ENCODE measurements at regions not wholly inside any gene's neighbourhood (a gene's known extent, or its start where the extent isn't known, plus 50 kb on each side); places are given as distances from the start of the nearest gene placed in this dataset.

- no peak for ATAC-seq
These were observed 139.6 kb upstream of the HTR2A start for GRCh38 chr13:47036294-47037008.

GRCh38 chr13:47033216-47033615 lies 136.4 kb upstream of the HTR2A start:
- no peak for ATAC-seq

GRCh38 chr13:47027780-47028437 lies 131.1 kb upstream of the HTR2A start:
- ATAC-seq: no peak

- ATAC-seq: no peak
These were observed 129.1 kb upstream of the HTR2A start for GRCh38 chr13:47025791-47026447.

GRCh38 chr13:47019977-47020376 lies 123.1 kb upstream of the HTR2A start:
- ATAC-seq: no peak

GRCh38 chr13:47017476-47017875 lies 120.6 kb upstream of the HTR2A start:
- ATAC-seq: no peak

GRCh38 chr13:47008318-47008717 lies 111.5 kb upstream of the HTR2A start:
- no peak for ATAC-seq

GRCh38 chr13:47005756-47006414 lies 109.0 kb upstream of the HTR2A start:
- ATAC-seq: no peak

- peak; percentile 67 for ATAC-seq
These were observed 107.7 kb upstream of the HTR2A start for GRCh38 chr13:47004540-47004939.

- ATAC-seq: no peak
These were observed 107.2 kb upstream of the HTR2A start for GRCh38 chr13:47004027-47004426.

GRCh38 chr13:47000165-47000564 lies 103.3 kb upstream of the HTR2A start:
- ATAC-seq: no peak

- no peak for ATAC-seq
These were observed 99.6 kb upstream of the HTR2A start for GRCh38 chr13:46996316-46997030.

GRCh38 chr13:46995874-46996273 lies 99.0 kb upstream of the HTR2A start:
- ATAC-seq: no peak

GRCh38 chr13:46994492-46994891 lies 97.6 kb upstream of the HTR2A start:
- no peak for ATAC-seq

- peak; percentile 33 for ATAC-seq
These were observed 95.6 kb upstream of the HTR2A start for GRCh38 chr13:46992383-46992952.

- peak; percentile 97 for ATAC-seq
These were observed 87.0 kb upstream of the HTR2A start for GRCh38 chr13:46983881-46984280.

- peak; percentile 44 for ATAC-seq
These were observed 86.2 kb upstream of the HTR2A start for GRCh38 chr13:46982856-46983582.

- ATAC-seq: no peak
These were observed 78.3 kb upstream of the HTR2A start for GRCh38 chr13:46975173-46975572.

GRCh38 chr13:46968450-46968849 lies 71.6 kb upstream of the HTR2A start:
- ATAC-seq: no peak

- ATAC-seq: no peak
These were observed 68.1 kb upstream of the HTR2A start for GRCh38 chr13:46964789-46965527.

GRCh38 chr13:46963904-46964303 lies 67.1 kb upstream of the HTR2A start:
- ATAC-seq: no peak

Data from esophagus mucosa (tissue), 1 donor.